SK-N-SH treated with all-trans-retinoic acid at 6 μM for 48 hours (cell line): ENCODE measurements at regions not wholly inside any gene's neighbourhood (a gene's known extent, or its start where the extent isn't known, plus 50 kb on each side); places are given as distances from the start of the nearest gene placed in this dataset.

Experiments
- ARNTL ChIP-seq: fragments of 450-650 bp; formaldehyde crosslinking; IDR thresholded peaks from 2 replicates; pipeline ENCODE4 v1.5.0; 2020; ENCODE audit warnings: low read depth, mild to moderate bottlenecking, moderate library complexity, borderline replicate concordance
- PPARA ChIP-seq: fragments of 250-450 bp; sonication (Bioruptor Pico); IDR thresholded peaks from 2 replicates; pipeline ENCODE4 v1.5.0; 2020; ENCODE audit warnings: mild to moderate bottlenecking, borderline replicate concordance
- TF ChIP-seq, protein P1 (sequence below): fragments of 250-450 bp; sonication (Bioruptor Pico); IDR thresholded peaks from 2 replicates; pipeline ENCODE4 v1.8.0; 2021; ENCODE audit warnings: low read depth, mild to moderate bottlenecking, moderate library complexity, borderline replicate concordance

DNA sequence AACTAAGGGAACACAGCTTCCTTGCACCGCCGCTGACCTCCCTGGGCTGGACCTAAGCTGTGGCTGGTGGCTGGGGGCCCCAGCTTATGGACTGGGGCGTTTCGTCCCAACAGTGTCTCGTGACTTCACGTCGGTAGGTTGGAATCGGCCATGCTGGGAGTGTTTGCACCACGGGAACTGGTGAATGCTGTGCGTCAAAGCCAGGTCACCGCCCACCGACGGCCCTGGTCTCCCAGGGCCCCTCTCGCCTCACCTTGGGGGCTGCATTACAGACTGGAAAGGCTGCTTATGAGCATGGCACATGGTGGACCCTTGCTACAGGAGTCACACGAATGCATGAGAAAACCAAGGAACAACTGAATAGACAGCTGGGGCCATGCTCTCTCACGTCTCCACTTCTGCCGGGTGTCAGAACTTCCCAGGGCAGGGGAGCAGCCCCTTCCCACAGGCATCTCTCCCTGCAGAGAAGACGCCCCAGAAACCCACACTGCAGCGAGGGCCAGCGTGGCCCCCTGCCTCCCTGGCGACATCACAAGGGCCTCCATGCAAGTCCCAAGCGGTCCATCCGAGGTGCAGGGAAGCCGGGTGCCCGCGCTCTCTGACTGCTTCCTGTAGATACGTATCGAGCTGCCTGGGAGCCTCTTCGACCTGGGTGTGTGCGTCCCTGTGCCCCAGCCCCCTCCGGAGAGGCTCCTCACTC lies 81.7 kb downstream of the SIK1 start:
- TF ChIP-seq, protein P1, sequence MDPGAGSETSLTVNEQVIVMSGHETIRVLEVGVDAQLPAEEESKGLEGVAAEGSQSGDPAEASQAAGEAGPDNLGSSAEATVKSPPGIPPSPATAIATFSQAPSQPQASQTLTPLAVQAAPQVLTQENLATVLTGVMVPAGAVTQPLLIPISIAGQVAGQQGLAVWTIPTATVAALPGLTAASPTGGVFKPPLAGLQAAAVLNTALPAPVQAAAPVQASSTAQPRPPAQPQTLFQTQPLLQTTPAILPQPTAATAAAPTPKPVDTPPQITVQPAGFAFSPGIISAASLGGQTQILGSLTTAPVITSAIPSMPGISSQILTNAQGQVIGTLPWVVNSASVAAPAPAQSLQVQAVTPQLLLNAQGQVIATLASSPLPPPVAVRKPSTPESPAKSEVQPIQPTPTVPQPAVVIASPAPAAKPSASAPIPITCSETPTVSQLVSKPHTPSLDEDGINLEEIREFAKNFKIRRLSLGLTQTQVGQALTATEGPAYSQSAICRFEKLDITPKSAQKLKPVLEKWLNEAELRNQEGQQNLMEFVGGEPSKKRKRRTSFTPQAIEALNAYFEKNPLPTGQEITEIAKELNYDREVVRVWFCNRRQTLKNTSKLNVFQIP = no peak
- TF ChIP-seq ARNTL (CRISPR knock-in tag) = no peak
- TF ChIP-seq PPARA (CRISPR knock-in tag) = no peak
